ENCODE measurements at regions not wholly inside any gene's neighbourhood (a gene's known extent, or its start where the extent isn't known, plus 50 kb on each side); places are given as distances from the start of the nearest gene placed in this dataset.

DNA sequence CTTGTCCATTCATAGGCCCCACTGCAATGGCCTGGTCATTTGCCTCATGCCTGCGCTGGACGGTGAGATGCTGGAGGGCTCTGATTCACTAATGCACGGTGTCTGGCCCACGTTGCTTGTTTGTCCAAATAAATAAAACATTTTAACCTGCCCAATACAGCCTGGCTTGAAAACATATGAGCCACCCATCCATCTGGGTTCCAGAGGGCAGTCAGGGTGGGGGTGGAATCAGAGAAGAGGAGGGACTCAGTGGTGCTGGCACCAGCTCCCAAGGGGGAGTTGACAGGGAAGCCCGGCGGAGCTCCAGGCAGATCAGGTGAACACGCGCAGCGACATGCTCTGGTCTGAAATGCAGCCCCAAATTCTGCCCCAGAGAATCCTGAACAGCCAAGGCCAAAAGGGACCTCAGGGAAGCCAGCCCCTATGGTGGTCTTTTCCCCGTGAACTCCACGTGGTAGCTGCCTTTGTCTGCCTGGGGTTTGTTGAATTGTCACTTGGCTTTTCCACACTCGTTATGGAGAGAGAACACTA, 265.2 kb downstream of the UACA start:
- H3K36me3 ChIP-seq = no peaks in the 10 kb centered on the region
- TF ChIP-seq, protein P1, sequence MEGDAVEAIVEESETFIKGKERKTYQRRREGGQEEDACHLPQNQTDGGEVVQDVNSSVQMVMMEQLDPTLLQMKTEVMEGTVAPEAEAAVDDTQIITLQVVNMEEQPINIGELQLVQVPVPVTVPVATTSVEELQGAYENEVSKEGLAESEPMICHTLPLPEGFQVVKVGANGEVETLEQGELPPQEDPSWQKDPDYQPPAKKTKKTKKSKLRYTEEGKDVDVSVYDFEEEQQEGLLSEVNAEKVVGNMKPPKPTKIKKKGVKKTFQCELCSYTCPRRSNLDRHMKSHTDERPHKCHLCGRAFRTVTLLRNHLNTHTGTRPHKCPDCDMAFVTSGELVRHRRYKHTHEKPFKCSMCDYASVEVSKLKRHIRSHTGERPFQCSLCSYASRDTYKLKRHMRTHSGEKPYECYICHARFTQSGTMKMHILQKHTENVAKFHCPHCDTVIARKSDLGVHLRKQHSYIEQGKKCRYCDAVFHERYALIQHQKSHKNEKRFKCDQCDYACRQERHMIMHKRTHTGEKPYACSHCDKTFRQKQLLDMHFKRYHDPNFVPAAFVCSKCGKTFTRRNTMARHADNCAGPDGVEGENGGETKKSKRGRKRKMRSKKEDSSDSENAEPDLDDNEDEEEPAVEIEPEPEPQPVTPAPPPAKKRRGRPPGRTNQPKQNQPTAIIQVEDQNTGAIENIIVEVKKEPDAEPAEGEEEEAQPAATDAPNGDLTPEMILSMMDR (IDR thresholded peaks at IDR 0.05) = no peak
- no peak for TF ChIP-seq POLR2A (IDR thresholded peaks at IDR 0.05)
- no peaks in the 10 kb centered on the region for H3K27me3 ChIP-seq
- intact Hi-C loops (cut with DNase I; ENCODE audit: low total_unique reads) = no loop called here
- no peak overlapping the region for H3K27ac ChIP-seq
- peaks cover 0 to 6% of the 10 kb centered on the region in 2 donors for H3K4me1 ChIP-seq
- H3K9me3 ChIP-seq = no peaks in the 10 kb centered on the region
- no peak for DNase-seq
- no peak overlapping the region for H3K4me3 ChIP-seq

DNA sequence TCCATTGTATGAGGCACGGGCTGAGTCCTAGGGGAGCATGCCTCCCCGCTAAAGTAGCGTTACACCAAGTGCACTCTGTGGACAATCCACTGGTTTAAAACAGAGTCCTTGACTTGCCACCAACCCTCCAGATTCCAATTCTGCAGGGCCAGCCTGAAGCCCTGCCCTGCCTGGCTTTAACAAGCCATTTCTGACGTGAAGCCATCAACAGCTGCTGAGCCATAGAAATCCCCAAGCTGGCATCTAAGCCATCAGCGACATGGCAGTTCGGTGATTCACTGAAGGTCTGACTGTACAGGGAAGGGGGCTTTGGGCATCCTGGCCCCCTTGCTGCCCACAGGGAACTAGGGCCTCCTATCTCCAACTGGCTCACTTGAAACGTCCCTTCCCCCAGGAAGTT, 265.7 kb downstream of the UACA start:
- no peaks in the 10 kb centered on the region for H3K36me3 ChIP-seq
- no peaks in the 10 kb centered on the region for H3K27me3 ChIP-seq
- DNase-seq = no peak
- H3K4me1 ChIP-seq = peaks cover 0 to 6% of the 10 kb centered on the region in 2 donors
- H3K9me3 ChIP-seq = no peaks in the 10 kb centered on the region
- TF ChIP-seq, protein P1 (IDR thresholded peaks at IDR 0.05) = no peak
- TF ChIP-seq POLR2A (IDR thresholded peaks at IDR 0.05) = no peak
- no peak overlapping the region for H3K4me3 ChIP-seq
- H3K27ac ChIP-seq = no peak overlapping the region
- intact Hi-C loops (cut with DNase I; ENCODE audit: low total_unique reads) = no loop called here

DNA sequence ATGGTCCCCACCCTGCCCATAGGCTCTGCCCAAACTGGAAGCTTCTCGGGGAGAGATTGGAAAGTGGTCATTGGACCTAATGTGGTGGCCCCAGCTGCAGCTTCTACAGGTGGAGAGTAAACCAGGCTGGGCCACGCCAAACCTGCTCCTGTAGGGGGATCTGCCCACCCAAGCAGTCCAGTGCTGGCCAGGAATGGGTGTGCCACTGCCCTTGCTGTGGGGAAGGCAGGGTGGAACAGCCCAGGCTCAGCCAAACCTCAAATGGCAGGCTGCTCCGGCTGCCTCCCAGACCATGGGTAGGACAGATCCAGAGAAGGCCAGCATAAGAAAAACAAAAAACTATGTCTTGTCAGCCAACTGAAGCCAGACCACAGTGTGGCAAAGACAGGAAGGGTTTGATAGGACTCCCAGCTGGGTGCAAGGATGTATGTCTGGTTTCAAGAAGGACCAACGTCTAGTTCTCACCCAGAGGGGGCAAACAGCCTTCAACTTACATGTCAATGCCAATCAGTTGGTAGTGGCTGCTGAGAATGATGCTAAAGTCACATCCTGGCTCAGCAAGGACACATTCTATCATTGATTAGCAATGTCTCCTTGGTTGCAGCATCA, 267.3 kb downstream of the UACA start:
- no peak overlapping the region for H3K4me3 ChIP-seq
- H3K36me3 ChIP-seq = no peaks in the 10 kb centered on the region
- no peak overlapping the region for H3K27ac ChIP-seq
- H3K27me3 ChIP-seq = no peaks in the 10 kb centered on the region
- intact Hi-C loops (cut with DNase I; ENCODE audit: low total_unique reads) = no loop called here
- H3K4me1 ChIP-seq = peaks cover 0 to 6% of the 10 kb centered on the region in 2 donors
- TF ChIP-seq, protein P1 (IDR thresholded peaks at IDR 0.05) = no peak
- no peak for TF ChIP-seq POLR2A (IDR thresholded peaks at IDR 0.05)
- no peak for DNase-seq
- no peaks in the 10 kb centered on the region for H3K9me3 ChIP-seq

DNA sequence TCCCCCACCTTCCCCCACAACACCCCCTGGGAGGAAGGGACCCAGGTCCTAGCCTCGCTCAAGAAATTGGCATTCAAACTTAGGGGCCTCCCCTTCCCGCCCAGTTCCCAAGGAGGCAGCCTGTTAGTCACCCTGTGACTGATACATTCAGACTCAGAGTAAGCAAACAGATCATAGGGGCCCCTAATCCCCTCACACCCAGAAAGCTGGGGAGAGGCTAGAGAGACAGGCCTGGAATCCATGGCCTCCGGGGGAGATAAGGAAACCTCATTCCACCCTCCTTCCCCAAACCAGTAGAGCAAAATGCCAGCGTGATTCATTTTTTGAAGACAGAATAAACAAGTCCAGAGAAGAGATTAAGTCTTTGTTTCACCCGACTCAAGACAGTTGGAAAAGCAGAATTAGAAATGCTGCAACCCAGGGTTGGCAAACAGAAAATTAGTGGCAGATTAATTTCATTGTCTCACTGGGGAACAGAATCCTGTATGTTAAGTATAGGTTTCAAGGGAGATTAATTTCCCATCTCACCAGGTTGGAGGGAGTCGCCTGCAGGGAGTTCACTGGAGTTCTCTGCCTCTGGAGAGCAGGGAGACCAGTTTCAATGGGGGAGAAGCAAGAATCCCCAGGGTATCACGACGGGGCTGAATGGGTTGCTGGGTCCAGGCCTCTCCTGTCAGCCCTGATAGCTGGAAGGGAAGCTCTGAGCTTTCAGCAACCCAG, 268.3 kb downstream of the UACA start:
- Histone ChIP-seq H3K9me3 (no peaks in the 10 kb centered on the region), H3K4me1 (peaks cover 0 to 6% of the 10 kb centered on the region in 2 donors), H3K27me3 (no peaks in the 10 kb centered on the region), H3K36me3 (no peaks in the 10 kb centered on the region), H3K4me3 (no peak overlapping the region), H3K27ac (peak overlapping the region; percentile 55 to 77)
- no peak for DNase-seq
- intact Hi-C loops (cut with DNase I; ENCODE audit: low total_unique reads) = no loop called here
- TF ChIP-seq, protein P1 (IDR thresholded peaks at IDR 0.05) = no peak
- TF ChIP-seq POLR2A (IDR thresholded peaks at IDR 0.05) = no peak

DNA sequence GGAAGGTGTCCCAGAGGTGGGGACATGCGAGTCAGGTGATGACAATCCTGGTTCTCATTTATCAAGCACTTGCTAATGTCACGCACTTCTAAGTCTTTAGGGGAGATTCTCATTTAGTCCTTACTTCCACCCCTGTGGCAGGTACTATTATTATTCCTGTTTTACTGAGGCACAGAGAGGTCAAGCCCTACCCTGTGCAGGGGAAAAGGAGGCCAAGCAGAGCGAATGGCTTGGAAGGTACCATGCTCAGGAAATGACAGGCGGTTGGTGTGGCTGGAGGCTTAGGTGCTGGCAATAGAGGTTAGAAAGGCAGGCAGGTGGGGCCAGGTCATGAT, 268.9 kb downstream of the UACA start:
- H3K36me3 ChIP-seq = no peaks in the 10 kb centered on the region
- TF ChIP-seq, protein P1 (IDR thresholded peaks at IDR 0.05) = no peak
- no peak for TF ChIP-seq POLR2A (IDR thresholded peaks at IDR 0.05)
- no peaks in the 10 kb centered on the region for H3K9me3 ChIP-seq
- intact Hi-C loops (cut with DNase I; ENCODE audit: low total_unique reads) = no loop called here
- no peak for DNase-seq
- no peak overlapping the region for H3K4me3 ChIP-seq
- H3K27ac ChIP-seq = peak overlapping the region; percentile 55 to 77
- H3K27me3 ChIP-seq = no peaks in the 10 kb centered on the region
- peaks cover 0 to 6% of the 10 kb centered on the region in 2 donors for H3K4me1 ChIP-seq
